ENCODE measurements at regions not wholly inside any gene's neighbourhood (a gene's known extent, or its start where the extent isn't known, plus 50 kb on each side); places are given as distances from the start of the nearest gene placed in this dataset.
"Not testable (repeated sequence)": the region's sequence is repeated elsewhere in the genome, so short reads cannot be mapped to it uniquely, and the experiment has no call there.

GRCh38 chr2:7437141-7437540 lies 519.9 kb downstream of the RNF144A start:
- no peak overlapping the region for H3K4me3 ChIP-seq (ENCODE audit: low read depth, low read length)
- no peak for DNase-seq (ENCODE audit: low read depth)
- TF ChIP-seq, protein P1, sequence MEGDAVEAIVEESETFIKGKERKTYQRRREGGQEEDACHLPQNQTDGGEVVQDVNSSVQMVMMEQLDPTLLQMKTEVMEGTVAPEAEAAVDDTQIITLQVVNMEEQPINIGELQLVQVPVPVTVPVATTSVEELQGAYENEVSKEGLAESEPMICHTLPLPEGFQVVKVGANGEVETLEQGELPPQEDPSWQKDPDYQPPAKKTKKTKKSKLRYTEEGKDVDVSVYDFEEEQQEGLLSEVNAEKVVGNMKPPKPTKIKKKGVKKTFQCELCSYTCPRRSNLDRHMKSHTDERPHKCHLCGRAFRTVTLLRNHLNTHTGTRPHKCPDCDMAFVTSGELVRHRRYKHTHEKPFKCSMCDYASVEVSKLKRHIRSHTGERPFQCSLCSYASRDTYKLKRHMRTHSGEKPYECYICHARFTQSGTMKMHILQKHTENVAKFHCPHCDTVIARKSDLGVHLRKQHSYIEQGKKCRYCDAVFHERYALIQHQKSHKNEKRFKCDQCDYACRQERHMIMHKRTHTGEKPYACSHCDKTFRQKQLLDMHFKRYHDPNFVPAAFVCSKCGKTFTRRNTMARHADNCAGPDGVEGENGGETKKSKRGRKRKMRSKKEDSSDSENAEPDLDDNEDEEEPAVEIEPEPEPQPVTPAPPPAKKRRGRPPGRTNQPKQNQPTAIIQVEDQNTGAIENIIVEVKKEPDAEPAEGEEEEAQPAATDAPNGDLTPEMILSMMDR (IDR thresholded peaks at IDR 0.05; ENCODE audit: control insufficient read depth, extremely low read depth, insufficient read depth) = no peak

DNA sequence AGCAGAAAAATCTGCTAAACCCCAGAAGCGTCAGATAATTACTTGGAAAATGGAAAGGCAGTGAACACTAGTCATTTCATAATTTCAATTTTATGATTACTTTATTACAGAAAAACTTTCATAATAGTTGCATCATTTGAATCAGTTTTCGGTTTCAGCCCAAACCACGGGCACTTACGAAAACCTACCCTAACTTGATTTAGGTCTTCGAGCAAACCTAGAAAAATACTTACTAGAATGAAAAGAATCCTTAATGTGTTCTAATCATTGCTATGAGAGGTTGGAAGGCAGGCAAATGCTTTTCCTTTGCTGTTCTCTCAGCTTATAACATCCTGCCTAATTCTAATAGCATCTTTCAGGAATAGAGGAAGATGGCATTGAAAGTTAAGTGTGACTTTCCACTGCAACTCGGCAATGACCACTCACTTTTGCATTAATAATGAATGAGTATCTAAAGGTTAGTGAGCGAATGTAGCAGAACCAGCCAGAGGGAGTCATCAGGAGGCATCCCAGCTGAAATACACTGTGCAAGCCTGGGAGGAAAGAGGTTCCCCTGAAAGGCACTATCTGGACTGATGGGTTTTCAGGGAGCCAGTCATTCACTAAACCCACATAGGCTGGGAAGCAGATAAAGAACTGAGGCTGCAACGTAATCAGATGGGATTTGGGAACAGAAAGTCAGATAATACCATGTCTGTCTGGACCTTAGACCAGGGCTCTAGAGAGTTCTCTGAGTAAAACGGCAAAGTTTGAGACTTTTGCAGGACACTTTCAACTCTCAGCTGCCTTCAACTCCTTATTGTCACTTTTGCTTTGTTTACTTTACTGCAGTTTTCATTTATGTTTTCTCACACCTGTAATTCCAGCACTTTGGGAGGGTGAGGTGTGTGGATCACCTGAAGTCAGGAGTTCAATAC lies 520.8 kb downstream of the RNF144A start:
- no peak overlapping the region for H3K4me3 ChIP-seq (ENCODE audit: low read depth, low read length)
- DNase-seq (ENCODE audit: low read depth) = no peak
- TF ChIP-seq, protein P1 (IDR thresholded peaks at IDR 0.05; ENCODE audit: control insufficient read depth, extremely low read depth, insufficient read depth) = no peak

DNA sequence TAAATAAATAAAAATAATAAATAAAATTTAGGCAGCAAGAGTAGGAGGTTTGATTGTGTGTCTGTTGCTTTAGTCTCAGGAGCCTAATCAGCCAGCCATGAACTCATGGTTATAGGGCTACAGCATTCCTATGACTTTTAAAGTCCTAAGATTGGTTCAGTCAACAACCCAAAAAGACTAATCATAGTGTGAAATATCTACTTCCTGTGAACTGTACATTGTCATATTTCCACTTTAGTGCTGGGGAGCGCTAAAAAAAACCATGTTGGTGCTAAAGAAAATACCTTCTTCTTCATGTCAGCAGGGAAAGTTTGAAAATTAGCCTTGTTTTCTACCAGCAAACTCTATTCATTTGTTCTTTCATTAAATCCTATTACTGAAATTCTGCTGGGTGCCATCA lies 521.6 kb downstream of the RNF144A start:
- no peak for DNase-seq (ENCODE audit: low read depth)
- TF ChIP-seq, protein P1 (IDR thresholded peaks at IDR 0.05; ENCODE audit: control insufficient read depth, extremely low read depth, insufficient read depth) = no peak
- no peak overlapping the region for H3K4me3 ChIP-seq (ENCODE audit: low read depth, low read length)

GRCh38 chr2:7440977-7441376 lies 523.8 kb downstream of the RNF144A start:
- TF ChIP-seq, protein P1 (IDR thresholded peaks at IDR 0.05; ENCODE audit: control insufficient read depth, extremely low read depth, insufficient read depth) = no peak
- H3K4me3 ChIP-seq (ENCODE audit: low read depth, low read length) = no peak overlapping the region
- no peak for DNase-seq (ENCODE audit: low read depth)

GRCh38 chr2:7441841-7442240 lies 524.6 kb downstream of the RNF144A start:
- DNase-seq (ENCODE audit: low read depth); H3K4me3 ChIP-seq (ENCODE audit: low read depth, low read length): not testable (repeated sequence)

DNA sequence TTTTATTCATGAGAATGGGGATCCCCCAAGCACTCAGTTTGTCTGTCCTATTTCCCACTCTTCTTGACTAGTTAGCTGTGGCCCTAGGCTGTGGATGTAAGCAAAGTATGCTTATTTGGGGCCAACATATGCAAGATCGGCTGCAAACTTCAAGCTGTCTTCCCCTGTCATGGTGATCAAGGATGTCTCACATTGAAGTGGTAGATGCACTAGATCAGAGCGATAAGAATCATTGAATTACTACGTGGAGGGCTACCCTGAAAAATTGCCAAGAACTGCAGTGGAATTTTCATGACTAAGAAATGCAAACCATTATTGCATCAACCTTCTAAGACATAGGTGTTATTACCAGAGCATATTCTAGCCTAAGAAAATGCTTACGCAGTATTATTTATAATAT lies 527.4 kb downstream of the RNF144A start:
- no peak overlapping the region for H3K4me3 ChIP-seq (ENCODE audit: low read depth, low read length)
- TF ChIP-seq, protein P1 (IDR thresholded peaks at IDR 0.05; ENCODE audit: control insufficient read depth, extremely low read depth, insufficient read depth) = no peak
- no peak for DNase-seq (ENCODE audit: low read depth)

DNA sequence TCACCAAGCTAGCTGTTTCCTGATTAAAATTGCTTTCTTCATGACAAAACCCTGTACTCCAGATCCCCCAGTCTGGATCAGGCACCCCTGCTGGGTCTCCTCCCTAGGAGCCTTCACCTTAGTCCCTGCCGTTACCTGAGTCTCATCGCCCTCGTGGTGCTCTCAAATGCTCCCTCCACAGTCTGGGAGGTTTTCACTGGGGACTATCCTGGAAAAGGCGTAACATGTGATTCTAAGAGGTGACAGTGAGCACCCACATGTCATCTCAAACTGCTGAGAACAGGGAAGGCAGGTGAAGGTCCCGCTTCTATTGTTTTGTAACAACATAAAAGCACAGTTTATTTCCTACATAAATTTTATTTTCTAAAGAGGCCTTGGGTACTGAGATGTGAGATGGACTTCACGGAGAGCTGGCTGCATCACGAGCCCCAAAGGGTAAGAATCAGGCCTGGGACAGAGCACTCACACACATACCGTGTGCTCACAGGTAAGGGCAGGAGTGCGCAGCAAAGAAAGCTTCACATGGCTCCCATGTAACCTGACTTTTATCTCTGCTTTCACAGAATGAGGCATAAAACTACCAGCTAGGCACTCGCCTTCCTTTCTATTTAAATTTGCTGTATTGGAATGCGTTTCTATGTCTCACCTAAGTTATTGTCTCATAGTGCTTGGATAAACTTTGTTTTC lies 531.5 kb downstream of the RNF144A start:
- TF ChIP-seq, protein P1 (IDR thresholded peaks at IDR 0.05; ENCODE audit: control insufficient read depth, extremely low read depth, insufficient read depth) = no peak
- DNase-seq (ENCODE audit: low read depth) = no peak
- H3K4me3 ChIP-seq (ENCODE audit: low read depth, low read length) = no peak overlapping the region
